8988T (cell line): ENCODE measurements at regions not wholly inside any gene's neighbourhood (a gene's known extent, or its start where the extent isn't known, plus 50 kb on each side); places are given as distances from the start of the nearest gene placed in this dataset.

Experiments
- DNase-seq: peaks from one replicate; pipeline ENCODE4 v3.0.0; 2011

DNA sequence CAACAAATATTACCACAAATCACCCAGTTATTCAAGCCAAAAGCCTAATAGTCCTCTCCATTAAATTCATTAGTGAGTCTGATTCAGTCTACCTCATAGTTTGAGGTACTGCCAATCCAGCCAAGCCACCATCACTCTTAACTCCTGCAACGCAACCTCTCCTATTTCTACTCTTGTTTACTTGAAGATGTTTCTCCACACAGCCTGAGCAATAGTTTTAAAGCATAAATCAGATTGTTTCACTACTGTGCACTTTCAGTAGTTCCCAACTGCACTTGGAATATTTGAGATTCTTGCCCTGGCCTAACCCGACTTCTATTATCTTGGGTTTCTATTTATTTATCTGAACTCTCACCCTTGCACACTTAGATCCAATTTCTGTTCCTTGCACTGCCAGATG lies 85.5 kb downstream of the YIPF5 start:
- no peak for DNase-seq

GRCh38 chr5:144085381-144085780 lies 85.1 kb downstream of the YIPF5 start:
- DNase-seq = no peak

- no peak for DNase-seq
These were observed 84.2 kb downstream of the YIPF5 start for GRCh38 chr5:144086295-144086694.

DNA sequence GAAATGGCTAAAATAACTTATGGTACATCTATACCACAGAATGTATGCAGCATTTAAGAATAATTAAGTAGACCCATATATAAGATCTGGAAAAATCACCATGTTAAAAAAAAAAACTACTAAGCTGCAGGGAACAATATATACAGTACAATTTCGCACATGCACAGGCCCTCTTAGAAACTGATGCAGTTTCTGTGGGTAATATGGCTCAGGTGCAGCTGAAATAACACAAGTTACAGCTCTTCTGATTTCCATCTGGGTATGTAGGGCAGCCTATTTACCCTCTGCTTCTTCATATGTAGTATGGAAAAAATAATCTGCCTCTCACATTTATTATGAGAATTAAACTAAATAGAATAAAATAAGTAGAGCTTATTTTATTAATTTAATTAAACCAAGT lies 82.9 kb downstream of the YIPF5 start:
- no peak for DNase-seq

GRCh38 chr5:144088206-144089064 lies 82.0 kb downstream of the YIPF5 start:
- no peak for DNase-seq

DNA sequence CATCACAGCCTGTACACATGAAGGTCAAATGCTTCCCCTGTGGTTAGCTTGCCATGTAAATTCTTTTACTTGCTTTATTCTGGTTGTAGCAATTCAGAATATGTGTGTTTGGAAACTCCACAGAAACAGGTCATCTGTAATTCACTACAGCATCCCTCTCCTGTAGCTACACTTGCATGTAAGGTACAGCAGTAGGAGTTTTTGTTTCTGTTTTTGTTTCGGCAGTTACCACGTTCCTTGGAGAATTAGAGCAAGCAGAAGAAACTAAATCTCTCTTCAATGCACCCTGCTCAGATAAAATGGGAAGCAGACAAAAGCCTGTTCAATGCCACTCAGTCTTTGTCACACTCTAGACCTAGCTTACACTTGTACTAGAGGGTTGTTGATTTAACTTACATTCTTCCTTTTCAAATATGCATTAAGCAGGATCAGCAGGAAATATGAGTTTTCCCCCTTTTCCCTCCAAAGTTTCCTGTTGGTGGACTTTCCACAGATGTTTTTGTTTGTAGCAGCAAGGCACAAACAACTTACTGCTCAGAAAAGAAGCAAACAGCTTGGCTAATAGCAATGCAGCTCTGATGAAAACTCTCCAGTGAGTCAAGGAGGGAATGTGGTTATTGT lies 80.9 kb downstream of the YIPF5 start:
- DNase-seq = no peak

GRCh38 chr5:144092508-144092907 lies 78.0 kb downstream of the YIPF5 start:
- DNase-seq = no peak

- DNase-seq = no peak
These were observed 77.1 kb downstream of the YIPF5 start for GRCh38 chr5:144093400-144093799.

DNA sequence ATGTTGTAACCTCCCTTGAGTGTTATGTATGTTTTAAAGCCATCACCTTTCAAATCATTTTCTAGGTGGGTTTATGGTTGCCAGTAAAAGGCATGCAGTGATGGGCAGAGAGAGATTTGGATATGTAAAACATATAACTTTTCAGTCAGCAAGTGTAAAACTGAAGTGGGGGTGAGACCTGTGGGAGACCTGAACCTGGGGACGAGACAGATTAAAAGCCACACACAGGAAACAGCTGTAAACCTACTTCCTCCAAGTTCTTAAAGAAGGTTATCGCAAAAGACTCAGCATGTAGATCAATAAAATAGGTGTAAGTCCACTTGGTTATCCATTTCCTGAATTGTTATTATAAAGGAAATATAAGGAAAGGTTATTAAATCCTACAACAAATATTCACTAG lies 76.6 kb downstream of the YIPF5 start:
- DNase-seq = no peak

GRCh38 chr5:144100702-144101101 lies 69.8 kb downstream of the YIPF5 start:
- DNase-seq = no peak

GRCh38 chr5:144101616-144102015 lies 68.8 kb downstream of the YIPF5 start:
- no peak for DNase-seq

GRCh38 chr5:144102361-144102760 lies 68.1 kb downstream of the YIPF5 start:
- DNase-seq = no peak

DNA sequence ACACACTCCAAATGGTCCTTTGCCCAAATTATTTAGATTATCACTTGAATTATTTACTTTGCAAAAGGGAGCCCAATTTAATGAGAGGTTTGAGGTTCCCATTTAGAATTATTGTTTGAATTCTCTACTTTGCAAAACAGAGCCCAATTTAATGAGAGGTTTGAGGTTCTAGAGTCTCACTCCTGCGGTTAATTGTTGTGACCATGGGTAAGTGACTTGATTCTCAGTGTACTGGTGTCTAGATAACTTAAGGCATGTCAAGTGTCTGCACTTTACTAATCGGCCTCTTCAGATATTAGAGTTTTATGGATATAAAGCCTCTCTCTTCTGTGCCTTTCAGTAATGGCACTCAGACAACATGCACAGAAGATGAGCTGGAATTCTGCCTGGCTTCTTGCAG lies 67.5 kb downstream of the YIPF5 start:
- no peak for DNase-seq

DNA sequence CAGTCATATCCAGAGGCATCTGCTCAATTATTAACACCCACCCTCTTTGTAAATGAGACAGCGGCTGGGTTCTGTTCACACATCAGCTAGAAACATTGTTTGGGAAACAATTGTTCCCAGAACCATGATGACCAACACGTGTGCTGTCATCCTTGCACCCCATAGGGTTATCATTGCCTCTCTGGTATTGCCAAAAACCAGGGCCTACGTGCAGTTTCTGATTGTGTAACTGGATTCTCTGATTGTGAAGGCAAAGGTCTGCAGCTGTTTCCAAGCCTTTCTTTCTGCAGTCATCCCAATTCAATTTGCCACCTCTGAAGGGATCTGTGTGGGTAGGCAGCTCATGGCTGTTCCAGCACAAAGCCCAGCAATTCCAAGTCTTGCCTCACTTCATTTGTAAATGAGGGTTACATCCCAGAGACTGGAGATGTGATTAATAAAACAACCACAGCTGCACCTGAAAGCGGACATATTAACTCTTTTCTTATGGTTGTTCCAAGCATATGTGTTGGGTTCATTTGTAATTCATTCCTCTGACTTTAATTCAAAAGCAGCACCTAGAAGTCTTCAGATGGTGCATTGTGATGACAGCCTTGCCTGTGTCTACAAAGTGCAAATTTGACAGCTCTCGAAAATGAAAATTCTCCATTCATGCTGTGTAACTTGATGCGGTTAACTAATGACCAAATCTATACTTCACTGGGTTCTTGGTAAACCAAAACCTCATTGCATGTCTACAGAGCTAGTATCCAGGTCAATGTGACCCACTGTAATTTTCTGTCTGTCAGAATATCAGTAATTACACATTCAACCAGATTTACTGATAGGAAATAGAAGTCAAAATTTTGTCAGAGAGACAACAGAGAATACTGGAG lies 66.6 kb downstream of the YIPF5 start:
- no peak for DNase-seq

GRCh38 chr5:144105371-144105770 lies 65.1 kb downstream of the YIPF5 start:
- no peak for DNase-seq

DNA sequence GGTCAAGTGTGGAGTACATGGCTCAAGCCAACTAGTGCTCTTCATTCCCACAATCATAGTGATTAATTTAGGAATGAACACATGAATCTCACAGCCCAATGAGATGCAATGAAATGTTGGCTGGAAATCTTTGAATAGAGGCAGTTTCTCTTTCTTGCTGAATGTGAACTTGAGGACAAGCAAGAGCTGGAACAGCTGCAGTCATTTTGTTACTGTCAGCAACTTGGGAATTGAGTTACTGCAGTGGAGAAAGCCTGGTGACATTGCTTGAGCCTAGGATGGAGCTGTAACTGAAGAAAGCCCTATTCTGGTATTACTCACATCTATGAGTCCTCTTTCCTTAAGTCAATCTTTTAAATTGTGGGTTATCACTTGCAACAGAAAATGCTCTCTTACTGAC lies 62.3 kb downstream of the YIPF5 start:
- no peak for DNase-seq
